Activated B cell treated with CpG ODN at 0.5 μM for 24 hours (primary cell): ENCODE measurements at regions not wholly inside any gene's neighbourhood (a gene's known extent, or its start where the extent isn't known, plus 50 kb on each side); places are given as distances from the start of the nearest gene placed in this dataset.
"Not testable (repeated sequence)": the region's sequence is repeated elsewhere in the genome, so short reads cannot be mapped to it uniquely, and the experiment has no call there.

Experiments
- ATAC-seq: fragments of 200-7000 bp; cut with Tn5 transposase; one replicate; pipeline ENCODE4 v1.10.0; 2021; ENCODE audit warnings: low read depth, mild to moderate bottlenecking, moderate library complexity
- CTCF ChIA-PET: fragments of 350-600 bp; sonication (Branson Sonifier 250); formaldehyde crosslinking; loops from one replicate; lab custom pipeline; 2021; ENCODE audit warnings: antibody characterized with exemption; lab: Charles Lee
- POLR2A ChIA-PET: fragments of 350-600 bp; sonication (Branson Sonifier 250); formaldehyde crosslinking; loops from one replicate; lab custom pipeline; 2021; ENCODE audit warnings: antibody characterized with exemption; lab: Charles Lee
- DNase-seq: peaks from one replicate; pipeline ENCODE4 v3.0.0; 2022
- H3K27ac Mint-ChIP-seq: one replicate; pipeline ENCODE4 v1.8.0; 2020; ENCODE audit warnings: mixed read lengths
- H3K27me3 Mint-ChIP-seq: one replicate; pipeline ENCODE4 v1.8.0; 2021; ENCODE audit warnings: mixed read lengths
- H3K36me3 Mint-ChIP-seq: one replicate; pipeline ENCODE4 v1.8.0; 2021; ENCODE audit warnings: low read depth, mixed read lengths
- H3K4me1 Mint-ChIP-seq: one replicate; pipeline ENCODE4 v1.8.0; 2021; ENCODE audit warnings: mixed read lengths
- H3K4me3 Mint-ChIP-seq: one replicate; pipeline ENCODE4 v1.8.0; 2020; ENCODE audit warnings: mild to moderate bottlenecking, mixed read lengths
- H3K9me3 Mint-ChIP-seq: one replicate; pipeline ENCODE4 v1.8.0; 2020; ENCODE audit warnings: mixed read lengths
- intact Hi-C: fragments of 100-400 bp; cut with micrococcal nuclease; formaldehyde crosslinking; loops from one replicate; pipeline ENCODE4 v1.15.1; 2024
- TF ChIP-seq, protein P1 (sequence below): fragments of 200-600 bp; IDR thresholded peaks from one replicate; pipeline ENCODE4 v1.8.0; 2022; ENCODE audit warnings: antibody characterized with exemption, mild to moderate bottlenecking

DNA sequence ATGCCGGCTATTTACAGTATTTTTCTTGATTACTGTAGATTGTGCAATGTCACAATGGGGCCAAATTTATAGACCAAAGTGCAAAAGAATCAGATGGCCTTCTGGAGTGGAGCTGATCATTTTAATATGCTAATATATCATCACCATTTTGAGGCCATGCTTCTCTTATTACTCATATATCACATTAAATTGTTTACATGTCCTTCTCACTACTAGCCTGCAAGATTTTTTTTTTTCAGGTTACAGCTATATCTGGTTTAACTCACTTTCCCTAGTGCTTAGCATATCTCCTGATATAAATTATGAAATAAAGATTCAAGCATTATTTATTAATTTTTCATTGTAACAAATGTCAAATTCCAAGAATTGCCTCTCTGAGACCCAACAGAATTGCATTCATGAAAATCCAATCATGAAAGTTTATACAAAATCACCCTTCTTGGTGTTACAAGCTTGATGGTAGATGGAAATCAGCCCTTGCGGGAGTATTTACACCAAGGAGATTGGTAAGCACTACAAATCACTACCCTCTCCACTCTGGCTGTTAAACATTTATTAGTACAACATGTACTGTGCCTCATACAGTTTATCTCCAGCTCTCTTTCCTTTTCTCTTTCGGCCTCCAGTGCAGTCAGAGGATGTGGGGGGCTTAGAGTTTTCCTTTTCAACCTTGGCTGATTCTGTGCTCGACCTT, 703.9 kb downstream of the BRINP1 start:
- POLR2A ChIA-PET = no interaction called here
- H3K27ac Mint-ChIP-seq = no peak overlapping the region
- DNase-seq (no peak), ATAC-seq (no peak)
- H3K4me1 Mint-ChIP-seq = no peaks in the 10 kb centered on the region
- no peak overlapping the region for H3K4me3 Mint-ChIP-seq
- intact Hi-C loops = no loop called here
- H3K36me3 Mint-ChIP-seq = no peaks in the 10 kb centered on the region
- no peaks in the 10 kb centered on the region for H3K27me3 Mint-ChIP-seq
- CTCF ChIA-PET = no interaction called here
- TF ChIP-seq, protein P1, sequence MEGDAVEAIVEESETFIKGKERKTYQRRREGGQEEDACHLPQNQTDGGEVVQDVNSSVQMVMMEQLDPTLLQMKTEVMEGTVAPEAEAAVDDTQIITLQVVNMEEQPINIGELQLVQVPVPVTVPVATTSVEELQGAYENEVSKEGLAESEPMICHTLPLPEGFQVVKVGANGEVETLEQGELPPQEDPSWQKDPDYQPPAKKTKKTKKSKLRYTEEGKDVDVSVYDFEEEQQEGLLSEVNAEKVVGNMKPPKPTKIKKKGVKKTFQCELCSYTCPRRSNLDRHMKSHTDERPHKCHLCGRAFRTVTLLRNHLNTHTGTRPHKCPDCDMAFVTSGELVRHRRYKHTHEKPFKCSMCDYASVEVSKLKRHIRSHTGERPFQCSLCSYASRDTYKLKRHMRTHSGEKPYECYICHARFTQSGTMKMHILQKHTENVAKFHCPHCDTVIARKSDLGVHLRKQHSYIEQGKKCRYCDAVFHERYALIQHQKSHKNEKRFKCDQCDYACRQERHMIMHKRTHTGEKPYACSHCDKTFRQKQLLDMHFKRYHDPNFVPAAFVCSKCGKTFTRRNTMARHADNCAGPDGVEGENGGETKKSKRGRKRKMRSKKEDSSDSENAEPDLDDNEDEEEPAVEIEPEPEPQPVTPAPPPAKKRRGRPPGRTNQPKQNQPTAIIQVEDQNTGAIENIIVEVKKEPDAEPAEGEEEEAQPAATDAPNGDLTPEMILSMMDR = no peak
- H3K9me3 Mint-ChIP-seq = no peaks in the 10 kb centered on the region

DNA sequence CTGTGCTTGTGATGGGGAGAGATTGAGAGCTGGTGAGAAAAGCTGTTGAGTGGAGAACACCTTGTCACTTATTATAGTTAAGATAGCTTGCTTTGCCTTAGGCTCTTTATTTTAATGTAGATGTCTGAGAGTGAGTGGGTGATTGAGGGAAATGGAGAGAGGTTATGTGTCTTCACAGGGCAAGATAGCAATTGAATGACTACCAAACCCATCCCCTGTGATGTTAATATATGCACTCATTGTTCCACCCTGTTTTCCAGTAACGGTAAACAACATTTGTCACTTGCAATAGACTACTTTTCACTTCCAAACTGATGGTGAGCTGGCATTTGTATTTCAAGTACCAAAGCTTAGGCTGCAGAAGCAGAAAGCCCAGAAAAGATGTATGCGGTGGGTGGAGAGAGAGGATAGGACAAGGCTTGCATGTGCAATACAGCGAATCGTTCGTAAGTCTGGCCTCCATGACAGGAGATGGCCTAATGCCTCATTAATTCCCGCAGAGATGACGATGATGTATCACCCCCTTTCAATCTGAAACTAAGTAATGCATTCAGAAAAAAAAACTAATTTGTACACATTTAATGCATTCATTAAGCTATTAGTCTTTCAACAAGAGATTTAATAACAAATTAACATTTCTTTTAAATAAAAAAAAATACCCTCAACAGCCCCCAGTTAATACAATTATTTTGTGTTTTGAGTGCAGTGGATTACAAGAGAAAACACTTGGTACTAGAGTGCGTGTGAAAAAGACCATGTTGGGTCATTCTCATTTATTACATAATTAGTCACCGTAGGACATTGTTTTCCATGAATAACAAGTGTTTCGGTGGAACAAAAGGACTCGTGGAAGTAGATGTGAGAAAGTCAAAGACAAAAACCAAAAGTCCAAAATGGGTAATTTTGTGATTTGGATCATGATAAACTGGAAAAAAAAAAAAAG, 699.0 kb downstream of the BRINP1 start:
- intact Hi-C loops = no loop called here
- no peak for ATAC-seq
- H3K36me3 Mint-ChIP-seq = no peaks in the 10 kb centered on the region
- H3K4me1 Mint-ChIP-seq = no peaks in the 10 kb centered on the region
- H3K27me3 Mint-ChIP-seq = no peaks in the 10 kb centered on the region
- POLR2A ChIA-PET = no interaction called here
- H3K4me3 Mint-ChIP-seq = no peak overlapping the region
- no peak for DNase-seq
- H3K9me3 Mint-ChIP-seq = no peaks in the 10 kb centered on the region
- TF ChIP-seq, protein P1 = no peak
- CTCF ChIA-PET = no interaction called here
- no peak overlapping the region for H3K27ac Mint-ChIP-seq

DNA sequence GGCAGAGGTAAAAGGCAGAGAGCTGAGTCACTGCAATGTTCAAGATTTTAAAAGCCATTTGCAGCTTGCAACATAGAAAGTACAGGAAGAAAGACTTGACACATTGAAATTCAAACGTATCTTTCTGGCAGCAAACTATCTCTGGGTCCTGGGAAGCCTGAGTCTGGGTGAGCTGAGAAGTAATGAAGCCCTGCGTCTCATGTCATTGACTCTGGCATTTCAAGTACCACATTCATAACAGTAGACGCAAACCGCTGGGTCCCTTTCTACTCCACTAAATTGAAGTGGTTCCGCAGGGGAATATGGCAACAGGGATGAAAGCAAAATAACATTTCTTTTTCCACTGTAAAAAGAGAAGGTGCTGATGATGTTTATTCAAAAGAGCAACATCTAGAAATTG, 694.3 kb downstream of the BRINP1 start:
- Mint-ChIP-seq H3K27ac (no peak overlapping the region), H3K9me3 (no peaks in the 10 kb centered on the region), H3K36me3 (no peaks in the 10 kb centered on the region), H3K4me1 (no peaks in the 10 kb centered on the region), H3K4me3 (no peak overlapping the region), H3K27me3 (no peaks in the 10 kb centered on the region)
- TF ChIP-seq, protein P1 = no peak
- ChIA-PET CTCF (no interaction called here), POLR2A (no interaction called here)
- ATAC-seq (no peak), DNase-seq (no peak)
- intact Hi-C loops = no loop called here

- intact Hi-C loops, H3K9me3 Mint-ChIP-seq, CTCF ChIA-PET, H3K27ac Mint-ChIP-seq, DNase-seq, POLR2A ChIA-PET, H3K4me1 Mint-ChIP-seq, H3K27me3 Mint-ChIP-seq, H3K36me3 Mint-ChIP-seq, ATAC-seq, H3K4me3 Mint-ChIP-seq: not testable (repeated sequence)
Measured at GRCh38 chr9:118677936-118678653, 691.1 kb downstream of the BRINP1 start.

GRCh38 chr9:118686959-118687358, 682.3 kb downstream of the BRINP1 start:
- no peak overlapping the region for H3K27ac Mint-ChIP-seq
- H3K4me3 Mint-ChIP-seq = no peak overlapping the region
- DNase-seq = no peak
- CTCF ChIA-PET = no interaction called here
- no peaks in the 10 kb centered on the region for H3K27me3 Mint-ChIP-seq
- TF ChIP-seq, protein P1 = no peak
- H3K36me3 Mint-ChIP-seq = no peaks in the 10 kb centered on the region
- intact Hi-C loops = no loop called here
- H3K4me1 Mint-ChIP-seq = no peaks in the 10 kb centered on the region
- ATAC-seq = no peak
- POLR2A ChIA-PET = no interaction called here
- H3K9me3 Mint-ChIP-seq = no peaks in the 10 kb centered on the region
